HEK293 (cell line): ENCODE measurements at regions not wholly inside any gene's neighbourhood (a gene's known extent, or its start where the extent isn't known, plus 50 kb on each side); places are given as distances from the start of the nearest gene placed in this dataset.

Experiments used
- ZBTB1 ChIP-seq: fragments of 450-650 bp; formaldehyde crosslinking; IDR thresholded peaks from 2 replicates; pipeline ENCODE4 v1.5.1; 2016; ENCODE audit warnings: missing biosample characterization, missing genetic modification characterization
- ZNF354C ChIP-seq: fragments of 450-650 bp; formaldehyde crosslinking; IDR thresholded peaks from 2 replicates; pipeline ENCODE4 v1.5.1; 2016; ENCODE audit warnings: missing biosample characterization, missing genetic modification characterization, low read depth, borderline replicate concordance
- ZNF37A ChIP-seq: fragments of 450-650 bp; IDR thresholded peaks from 2 replicates; pipeline ENCODE4 v1.5.1; 2018; ENCODE audit warnings: missing biosample characterization, missing genetic modification characterization
- ZNF423 ChIP-seq: fragments of 450-650 bp; formaldehyde crosslinking; IDR thresholded peaks from 2 replicates; pipeline ENCODE4 v1.5.1; 2016; ENCODE audit warnings: missing biosample characterization, missing genetic modification characterization
- TF ChIP-seq, protein P1 (sequence below): fragments of 450-650 bp; IDR thresholded peaks from 2 replicates; pipeline ENCODE4 v1.5.1; 2018; ENCODE audit warnings: missing biosample characterization, missing genetic modification characterization
- TF ChIP-seq, protein P2 (sequence below): fragments of 450-650 bp; formaldehyde crosslinking; IDR thresholded peaks from 2 replicates; pipeline ENCODE4 v1.5.1; 2016; ENCODE audit warnings: missing biosample characterization, missing genetic modification characterization

- TF ChIP-seq ZNF354C (no peak), ZBTB1 (no peak), ZNF423 (tag by site-specific recombination) (no peak), ZNF37A (tag by site-specific recombination) (no peak)
- TF ChIP-seq, protein P1, sequence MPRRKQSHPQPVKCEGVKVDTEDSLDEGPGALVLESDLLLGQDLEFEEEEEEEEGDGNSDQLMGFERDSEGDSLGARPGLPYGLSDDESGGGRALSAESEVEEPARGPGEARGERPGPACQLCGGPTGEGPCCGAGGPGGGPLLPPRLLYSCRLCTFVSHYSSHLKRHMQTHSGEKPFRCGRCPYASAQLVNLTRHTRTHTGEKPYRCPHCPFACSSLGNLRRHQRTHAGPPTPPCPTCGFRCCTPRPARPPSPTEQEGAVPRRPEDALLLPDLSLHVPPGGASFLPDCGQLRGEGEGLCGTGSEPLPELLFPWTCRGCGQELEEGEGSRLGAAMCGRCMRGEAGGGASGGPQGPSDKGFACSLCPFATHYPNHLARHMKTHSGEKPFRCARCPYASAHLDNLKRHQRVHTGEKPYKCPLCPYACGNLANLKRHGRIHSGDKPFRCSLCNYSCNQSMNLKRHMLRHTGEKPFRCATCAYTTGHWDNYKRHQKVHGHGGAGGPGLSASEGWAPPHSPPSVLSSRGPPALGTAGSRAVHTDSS (tag by site-specific recombination), result no peak
- TF ChIP-seq, protein P2, sequence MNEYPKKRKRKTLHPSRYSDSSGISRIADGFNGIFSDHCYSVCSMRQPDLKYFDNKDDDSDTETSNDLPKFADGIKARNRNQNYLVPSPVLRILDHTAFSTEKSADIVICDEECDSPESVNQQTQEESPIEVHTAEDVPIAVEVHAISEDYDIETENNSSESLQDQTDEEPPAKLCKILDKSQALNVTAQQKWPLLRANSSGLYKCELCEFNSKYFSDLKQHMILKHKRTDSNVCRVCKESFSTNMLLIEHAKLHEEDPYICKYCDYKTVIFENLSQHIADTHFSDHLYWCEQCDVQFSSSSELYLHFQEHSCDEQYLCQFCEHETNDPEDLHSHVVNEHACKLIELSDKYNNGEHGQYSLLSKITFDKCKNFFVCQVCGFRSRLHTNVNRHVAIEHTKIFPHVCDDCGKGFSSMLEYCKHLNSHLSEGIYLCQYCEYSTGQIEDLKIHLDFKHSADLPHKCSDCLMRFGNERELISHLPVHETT (tag by site-specific recombination), result no peak
Measured at GRCh38 chr11:34811858-34812257, 104.3 kb downstream of the APIP start.
